ENCODE measurements at regions not wholly inside any gene's neighbourhood (a gene's known extent, or its start where the extent isn't known, plus 50 kb on each side); places are given as distances from the start of the nearest gene placed in this dataset.

- no peak overlapping the region for H3K9ac ChIP-seq (ENCODE audit: low read depth in 1 of 2, low read length in 2 of 2)
- H3K4me1 ChIP-seq (ENCODE audit: control insufficient read depth in 4 of 4, insufficient read depth in 4 of 4, low read length in 3 of 4) = no peaks in the 10 kb centered on the region
- DNase-seq (ENCODE audit: low spot score) = no peak
- H3K27ac ChIP-seq (ENCODE audit: low read depth in 1 of 2, low read length in 2 of 2) = no peak overlapping the region
- H3K36me3 ChIP-seq (ENCODE audit: control insufficient read depth in 4 of 4, insufficient read depth in 3 of 4, low read depth in 1 of 4, low read length in 3 of 4) = no peaks in the 10 kb centered on the region
- no peaks in the 10 kb centered on the region for H3K9me3 ChIP-seq (ENCODE audit: control insufficient read depth in 4 of 4, low read length in 3 of 4)
- no peak overlapping the region for H3K4me3 ChIP-seq (ENCODE audit: low read depth in 1 of 3, low read length in 3 of 3)
- H3K27me3 ChIP-seq (ENCODE audit: control insufficient read depth in 4 of 4, insufficient read depth in 4 of 4, low read length in 3 of 4) = peaks cover 0 to 5% (median 0%) of the 10 kb centered on the region in 4 donors
- TF ChIP-seq RXRA (IDR thresholded peaks at IDR 0.05) (no peak), EGR1 (IDR thresholded peaks at IDR 0.05; ENCODE audit: low read depth in 2 of 2) (no peak), SP1 (IDR thresholded peaks at IDR 0.05) (no peak), JUND (IDR thresholded peaks at IDR 0.05) (no peak), RAD21 (IDR thresholded peaks at IDR 0.05) (no peak), GABPA (IDR thresholded peaks at IDR 0.05 in 1 of 2, conservative IDR thresholded peaks at IDR 0.05 in 1 of 2) (no peak)
These were observed 57.6 kb downstream of the TMEM30B start for GRCh38 chr14:61223552-61223951.

- no peak for DNase-seq (ENCODE audit: low spot score)
- no peak overlapping the region for H3K27ac ChIP-seq (ENCODE audit: low read depth in 1 of 2, low read length in 2 of 2)
- H3K4me1 ChIP-seq (ENCODE audit: control insufficient read depth in 4 of 4, insufficient read depth in 4 of 4, low read length in 3 of 4) = no peaks in the 10 kb centered on the region
These were observed 58.8 kb downstream of the TMEM30B start for GRCh38 chr14:61222388-61222787.

More at GRCh38 chr14:61222388-61222787, 58.8 kb downstream of the TMEM30B start:
- TF ChIP-seq HNF4G (IDR thresholded peaks at IDR 0.05) (no peak), REST (IDR thresholded peaks at IDR 0.05) (no peak), ATF3 (IDR thresholded peaks at IDR 0.05) (no peak), FOXA1 (IDR thresholded peaks at IDR 0.05) (no peak), SP1 (IDR thresholded peaks at IDR 0.05) (no peak), YY1 (IDR thresholded peaks at IDR 0.05) (no peak), TAF1 (conservative IDR thresholded peaks at IDR 0.05) (no peak), GABPA (IDR thresholded peaks at IDR 0.05 in 1 of 2, conservative IDR thresholded peaks at IDR 0.05 in 1 of 2) (no peak), RXRA (IDR thresholded peaks at IDR 0.05) (no peak), MAX (IDR thresholded peaks at IDR 0.05) (no peak), ZBTB33 (IDR thresholded peaks at IDR 0.05) (no peak), CTCF (IDR thresholded peaks at IDR 0.05; ENCODE audit: low read depth, low read length, missing input control) (no peak)
- H3K9ac ChIP-seq (ENCODE audit: low read depth in 1 of 2, low read length in 2 of 2) = no peak overlapping the region
- 72% methylated on average over 3 of the region's 3 CpGs for WGBS
- H3K4me3 ChIP-seq (ENCODE audit: low read depth in 1 of 3, low read length in 3 of 3) = no peak overlapping the region
- peaks cover 0 to 6% (median 0%) of the 10 kb centered on the region in 4 donors for H3K27me3 ChIP-seq (ENCODE audit: control insufficient read depth in 4 of 4, insufficient read depth in 4 of 4, low read length in 3 of 4)
- no peaks in the 10 kb centered on the region for H3K9me3 ChIP-seq (ENCODE audit: control insufficient read depth in 4 of 4, low read length in 3 of 4)
- no peaks in the 10 kb centered on the region for H3K36me3 ChIP-seq (ENCODE audit: control insufficient read depth in 4 of 4, insufficient read depth in 3 of 4, low read depth in 1 of 4, low read length in 3 of 4)

Measured in liver (tissue), 8 donors.